Hematopoietic multipotent progenitor cell treated with erythropoietin and hydrocortisone succinate and interleukin-3 and kit ligand, for 15 days (in vitro differentiated cells): ENCODE measurements at regions not wholly inside any gene's neighbourhood (a gene's known extent, or its start where the extent isn't known, plus 50 kb on each side); places are given as distances from the start of the nearest gene placed in this dataset.
"Not testable (repeated sequence)": the region's sequence is repeated elsewhere in the genome, so short reads cannot be mapped to it uniquely, and the experiment has no call there.

ENCODE experiments used
- DNase-seq: peaks from one replicate; pipeline ENCODE4 v3.0.0-alpha.2; 2015; ENCODE audit warnings: low spot score

GRCh38 chr1:244106837-244107493, 55.9 kb downstream of the ZBTB18 start:
- DNase-seq: no peak

GRCh38 chr1:244111027-244111426, 59.9 kb downstream of the ZBTB18 start:
- no peak for DNase-seq

- DNase-seq: no peak
Measured at GRCh38 chr1:244112041-244112440, 61.0 kb downstream of the ZBTB18 start.

GRCh38 chr1:244112636-244113035, 61.6 kb downstream of the ZBTB18 start:
- DNase-seq: no peak

- no peak for DNase-seq
Measured at GRCh38 chr1:244113532-244114320, 62.6 kb downstream of the ZBTB18 start.

GRCh38 chr1:244114892-244115291, 63.8 kb downstream of the ZBTB18 start:
- no peak for DNase-seq

GRCh38 chr1:244116946-244117345, 65.9 kb downstream of the ZBTB18 start:
- DNase-seq: no peak

GRCh38 chr1:244118109-244118761, 67.2 kb downstream of the ZBTB18 start:
- no peak for DNase-seq

- no peak for DNase-seq
Measured at GRCh38 chr1:244128591-244129383, 77.7 kb downstream of the ZBTB18 start.

- no peak for DNase-seq
Measured at GRCh38 chr1:244137276-244137675, 86.2 kb downstream of the ZBTB18 start.

GRCh38 chr1:244137725-244138124, 86.6 kb downstream of the ZBTB18 start:
- no peak for DNase-seq

GRCh38 chr1:244138399-244138798, 87.3 kb downstream of the ZBTB18 start:
- no peak for DNase-seq

- no peak for DNase-seq
Measured at GRCh38 chr1:244139655-244140054, 88.6 kb downstream of the ZBTB18 start.

- DNase-seq: no peak
Measured at GRCh38 chr1:244140420-244140819, 89.3 kb downstream of the ZBTB18 start.

GRCh38 chr1:244144053-244144452, 93.0 kb downstream of the ZBTB18 start:
- DNase-seq: no peak

- no peak for DNase-seq
Measured at GRCh38 chr1:244150071-244150470, 99.0 kb downstream of the ZBTB18 start.

- no peak for DNase-seq
Measured at GRCh38 chr1:244150665-244151064, 99.6 kb downstream of the ZBTB18 start.

GRCh38 chr1:244151537-244151936, 100.5 kb downstream of the ZBTB18 start:
- DNase-seq: no peak

GRCh38 chr1:244154508-244154871, 103.4 kb downstream of the ZBTB18 start:
- DNase-seq: no peak

- no peak for DNase-seq
Measured at GRCh38 chr1:244154872-244155531, 103.9 kb downstream of the ZBTB18 start.

GRCh38 chr1:244155661-244156060, 104.6 kb downstream of the ZBTB18 start:
- DNase-seq: no peak

GRCh38 chr1:244156617-244157016, 105.5 kb downstream of the ZBTB18 start:
- not testable (repeated sequence) for DNase-seq
